SU-DHL-6 (cell line): ENCODE measurements at regions not wholly inside any gene's neighbourhood (a gene's known extent, or its start where the extent isn't known, plus 50 kb on each side); places are given as distances from the start of the nearest gene placed in this dataset.

Experiments
- H2AFZ ChIP-seq: fragments of 200-600 bp; sonication (generic); 2 replicates; pipeline ENCODE4 v1.6.1; 2014; ENCODE audit warnings: low read depth, mild to moderate bottlenecking, moderate library complexity, mixed read lengths, antibody characterized with exemption, low read length; ENCODE audit not compliant: severe bottlenecking
- H3F3A ChIP-seq: fragments of 200-600 bp; shearing (Covaris generic); 2 replicates; pipeline ENCODE4 v1.6.0; 2016; ENCODE audit warnings: antibody characterized with exemption, mild to moderate bottlenecking; ENCODE audit not compliant: insufficient read depth
- H3K27ac ChIP-seq: fragments of 200-600 bp; sonication (generic); 2 replicates; pipeline ENCODE4 v1.5.1; 2016; ENCODE audit warnings: low read depth, mild to moderate bottlenecking, low read length, moderate library complexity, mixed read lengths
- H3K27me3 ChIP-seq: fragments of 200-600 bp; sonication (generic), shearing (Covaris generic); 2 replicates; pipeline ENCODE4 v1.6.0; 2014; ENCODE audit warnings: mild to moderate bottlenecking, low read length
- H3K36me3 ChIP-seq: fragments of 200-600 bp; sonication (generic); 2 replicates; pipeline ENCODE4 v1.6.1; 2014; ENCODE audit warnings: mild to moderate bottlenecking, low read length, mixed read lengths
- H3K4me2 ChIP-seq: fragments of 300-600, 200-600 bp; shearing (Covaris generic), sonication (generic); 2 replicates; pipeline ENCODE4 v1.6.0; 2014; ENCODE audit warnings: low read length, low read depth, mild to moderate bottlenecking; ENCODE audit not compliant: poor library complexity, severe bottlenecking
- H3K4me3 ChIP-seq: fragments of 200-600 bp; sonication (generic); 2 replicates; pipeline ENCODE4 v1.5.1; 2014; ENCODE audit warnings: antibody characterized with exemption, low read length, mild to moderate bottlenecking, mixed read lengths; ENCODE audit not compliant: insufficient read depth, poor library complexity, severe bottlenecking
- H3K79me2 ChIP-seq: fragments of 200-600 bp; sonication (generic); 2 replicates; pipeline ENCODE4 v1.6.1; 2014; ENCODE audit warnings: mild to moderate bottlenecking, low read length, moderate library complexity; ENCODE audit not compliant: insufficient read depth
- H3K9ac ChIP-seq: fragments of 200-600 bp; sonication (generic); 2 replicates; pipeline ENCODE4 v1.7.0; 2014; ENCODE audit warnings: mild to moderate bottlenecking, low read length
- H3K9me2 ChIP-seq: fragments of 200-600 bp; sonication (generic); replicated peaks from 2 replicates; pipeline ENCODE4 v1.6.1; 2014; ENCODE audit warnings: low read length; ENCODE audit not compliant: insufficient read depth
- H3K9me3 ChIP-seq: fragments of 200-600 bp; sonication (generic); 2 replicates; pipeline ENCODE4 v1.6.1; 2014; ENCODE audit warnings: low read length, mixed read lengths; ENCODE audit not compliant: insufficient read depth
- H4K20me1 ChIP-seq: fragments of 200-600 bp; sonication (generic); 2 replicates; pipeline ENCODE4 v1.6.1; 2014; ENCODE audit warnings: low read depth, mild to moderate bottlenecking, antibody characterized with exemption, low read length, moderate library complexity, mixed read lengths
- EZH2phosphoT487 ChIP-seq: fragments of 200-600 bp; sonication (generic), shearing (Covaris generic); conservative IDR thresholded peaks from 2 replicates; pipeline ENCODE4 v1.6.1; 2018; ENCODE audit warnings: mild to moderate bottlenecking, antibody characterized with exemption, low read length, moderate library complexity, mixed read lengths
- TF ChIP-seq, protein P1 (sequence below): fragments of 200-600 bp; sonication (generic); IDR thresholded peaks from one replicate; pipeline ENCODE4 v1.5.1; 2017; ENCODE audit warnings: antibody characterized with exemption, mild to moderate bottlenecking, low read length, moderate library complexity; ENCODE audit not compliant: insufficient read depth, poor library complexity, severe bottlenecking

DNA sequence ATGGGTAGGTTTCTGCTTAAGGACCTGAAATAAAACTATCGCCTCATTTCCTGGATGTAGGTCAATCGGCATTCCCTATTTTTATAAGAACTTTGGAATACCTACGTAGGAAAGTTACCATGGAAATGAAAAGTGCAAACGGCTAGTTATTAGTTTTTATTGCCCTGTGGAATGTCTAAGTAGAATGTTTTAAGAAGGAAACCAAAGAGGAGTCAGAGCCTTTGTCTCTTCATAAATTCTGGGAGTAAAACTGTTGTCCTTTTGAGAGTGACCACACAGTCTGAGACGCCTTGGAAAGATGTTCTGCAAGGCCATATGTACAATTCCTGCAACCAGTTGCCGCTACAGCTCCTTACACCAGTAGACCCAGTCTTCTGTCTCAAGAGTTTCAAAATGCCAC, 176.0 kb upstream of the SEL1L start:
- H3K9me2 ChIP-seq: no peaks in the 10 kb centered on the region
- no peaks in the 10 kb centered on the region for H3K27me3 ChIP-seq
- no peak overlapping the region for H2AFZ ChIP-seq
- no peak overlapping the region for H3K9ac ChIP-seq
- H3K36me3 ChIP-seq: no peaks in the 10 kb centered on the region
- H3F3A ChIP-seq: no peaks in the 10 kb centered on the region
- no peak overlapping the region for H3K27ac ChIP-seq
- H4K20me1 ChIP-seq: no peaks in the 10 kb centered on the region
- no peaks in the 10 kb centered on the region for H3K9me3 ChIP-seq
- no peak for TF ChIP-seq EZH2phosphoT487
- TF ChIP-seq, protein P1, sequence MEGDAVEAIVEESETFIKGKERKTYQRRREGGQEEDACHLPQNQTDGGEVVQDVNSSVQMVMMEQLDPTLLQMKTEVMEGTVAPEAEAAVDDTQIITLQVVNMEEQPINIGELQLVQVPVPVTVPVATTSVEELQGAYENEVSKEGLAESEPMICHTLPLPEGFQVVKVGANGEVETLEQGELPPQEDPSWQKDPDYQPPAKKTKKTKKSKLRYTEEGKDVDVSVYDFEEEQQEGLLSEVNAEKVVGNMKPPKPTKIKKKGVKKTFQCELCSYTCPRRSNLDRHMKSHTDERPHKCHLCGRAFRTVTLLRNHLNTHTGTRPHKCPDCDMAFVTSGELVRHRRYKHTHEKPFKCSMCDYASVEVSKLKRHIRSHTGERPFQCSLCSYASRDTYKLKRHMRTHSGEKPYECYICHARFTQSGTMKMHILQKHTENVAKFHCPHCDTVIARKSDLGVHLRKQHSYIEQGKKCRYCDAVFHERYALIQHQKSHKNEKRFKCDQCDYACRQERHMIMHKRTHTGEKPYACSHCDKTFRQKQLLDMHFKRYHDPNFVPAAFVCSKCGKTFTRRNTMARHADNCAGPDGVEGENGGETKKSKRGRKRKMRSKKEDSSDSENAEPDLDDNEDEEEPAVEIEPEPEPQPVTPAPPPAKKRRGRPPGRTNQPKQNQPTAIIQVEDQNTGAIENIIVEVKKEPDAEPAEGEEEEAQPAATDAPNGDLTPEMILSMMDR: no peak
- H3K4me3 ChIP-seq: no peak overlapping the region
- H3K4me2 ChIP-seq: no peak overlapping the region
- H3K79me2 ChIP-seq: no peaks in the 10 kb centered on the region

DNA sequence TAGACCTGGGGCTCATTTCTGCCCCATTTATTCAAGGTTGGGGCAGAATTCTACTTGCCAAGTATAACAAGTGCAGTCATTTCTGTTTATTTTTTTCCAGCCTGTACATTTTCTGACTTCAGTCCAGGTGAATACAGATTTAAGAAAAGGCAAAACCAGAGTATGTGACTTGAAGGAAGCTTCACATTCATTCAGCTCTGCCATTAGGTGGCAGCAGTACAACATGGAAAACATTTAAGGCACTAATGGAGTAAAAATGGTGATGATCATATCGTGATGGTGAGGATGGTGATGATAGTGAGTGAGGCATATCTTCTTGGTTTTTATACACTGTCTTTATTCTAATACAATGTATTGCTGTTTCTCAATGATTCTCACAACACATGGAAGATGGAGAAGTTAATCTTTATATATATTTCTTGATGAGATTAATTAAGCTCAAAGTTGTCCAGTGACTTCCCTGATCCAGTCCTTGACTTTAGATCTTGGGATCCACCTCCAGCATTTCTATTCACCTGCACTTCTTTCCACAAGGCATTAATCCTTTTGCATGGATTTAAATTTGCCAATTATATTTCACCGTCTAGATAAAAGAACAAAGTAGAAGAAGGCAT, 176.7 kb upstream of the SEL1L start:
- H3F3A ChIP-seq: no peaks in the 10 kb centered on the region
- no peak overlapping the region for H3K9ac ChIP-seq
- H3K36me3 ChIP-seq: no peaks in the 10 kb centered on the region
- no peaks in the 10 kb centered on the region for H3K9me2 ChIP-seq
- no peaks in the 10 kb centered on the region for H4K20me1 ChIP-seq
- H2AFZ ChIP-seq: no peak overlapping the region
- H3K79me2 ChIP-seq: no peaks in the 10 kb centered on the region
- H3K27me3 ChIP-seq: no peaks in the 10 kb centered on the region
- no peak overlapping the region for H3K4me2 ChIP-seq
- H3K27ac ChIP-seq: no peak overlapping the region
- H3K9me3 ChIP-seq: no peaks in the 10 kb centered on the region
- TF ChIP-seq, protein P1: peak; percentile 41
- no peak for TF ChIP-seq EZH2phosphoT487
- H3K4me3 ChIP-seq: no peak overlapping the region

DNA sequence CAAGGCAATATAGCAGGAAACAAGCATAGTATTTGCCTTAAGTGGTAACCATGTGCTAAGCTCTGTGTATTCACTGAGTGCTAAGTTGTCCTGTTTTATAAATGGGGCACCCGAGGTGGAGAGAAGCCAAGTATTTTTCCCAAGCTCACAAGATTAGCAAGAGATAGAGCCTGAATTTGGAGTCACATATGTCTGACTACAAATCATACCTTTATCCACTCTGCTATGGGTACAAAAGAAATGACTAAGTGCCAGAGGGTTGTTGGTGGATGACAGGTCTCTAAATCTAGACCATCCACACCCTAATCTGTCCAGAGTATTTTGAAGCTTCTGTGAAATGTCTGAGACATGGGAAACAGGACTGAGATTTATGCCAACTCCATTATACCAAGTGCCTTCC, 182.1 kb upstream of the SEL1L start:
- Histone ChIP-seq H3K27ac (no peak overlapping the region), H3K9ac (no peak overlapping the region), H3F3A (no peaks in the 10 kb centered on the region), H3K4me3 (no peak overlapping the region), H3K9me3 (no peaks in the 10 kb centered on the region), H4K20me1 (no peaks in the 10 kb centered on the region), H2AFZ (no peak overlapping the region), H3K27me3 (no peaks in the 10 kb centered on the region), H3K79me2 (no peaks in the 10 kb centered on the region), H3K9me2 (no peaks in the 10 kb centered on the region), H3K36me3 (no peaks in the 10 kb centered on the region), H3K4me2 (no peak overlapping the region)
- TF ChIP-seq, protein P1: no peak
- TF ChIP-seq EZH2phosphoT487: no peak
